Lung (tissue), 11 donors: ENCODE measurements at regions not wholly inside any gene's neighbourhood (a gene's known extent, or its start where the extent isn't known, plus 50 kb on each side); places are given as distances from the start of the nearest gene placed in this dataset.

Experiments used
- ATAC-seq: fragments of 200-7000 bp; cut with Tn5 transposase; one replicate; pipeline ENCODE4 v1.9.1; 2020; ENCODE audit warnings: moderate number of reproducible peaks; ENCODE audit not compliant: insufficient read depth, low FRiP score
- DNase-seq, 3 donors: peaks; one replicate each; pipeline ENCODE4 v3.0.0-alpha.2; 2013 to 2017
- H3K27ac ChIP-seq, 2 donors: one replicate each; pipeline ENCODE4 v1.5.1; 2013; ENCODE audit warnings: mild to moderate bottlenecking in 2 of 2, moderate library complexity in 2 of 2, control low read depth in 1 of 2, inconsistent platforms in 1 of 2, low read depth in 1 of 2, low read length in 1 of 2
- H3K27me3 ChIP-seq, 3 donors: one replicate each; pipeline ENCODE4 v1.5.1; 2013; ENCODE audit warnings: low read length in 2 of 3; ENCODE audit not compliant: control insufficient read depth in 3 of 3, insufficient read depth in 3 of 3
- H3K36me3 ChIP-seq, 4 donors: one replicate each; pipeline ENCODE4 v1.5.1; 2013; ENCODE audit warnings: low read length in 4 of 4, mild to moderate bottlenecking in 1 of 4, moderate library complexity in 1 of 4; ENCODE audit not compliant: control insufficient read depth in 4 of 4, insufficient read depth in 4 of 4
- H3K4me1 ChIP-seq, 5 donors: one replicate each; pipeline ENCODE4 v1.5.1; 2013; ENCODE audit warnings: low read length in 5 of 5, mild to moderate bottlenecking in 2 of 5, moderate library complexity in 1 of 5; ENCODE audit not compliant: control insufficient read depth in 5 of 5, insufficient read depth in 5 of 5
- H3K4me3 ChIP-seq: one replicate; pipeline ENCODE4 v1.5.1; 2013; ENCODE audit warnings: mild to moderate bottlenecking, control low read depth, moderate library complexity
- H3K9ac ChIP-seq, 2 donors: one replicate each; pipeline ENCODE4 v1.5.1; 2013; ENCODE audit warnings: low read length in 2 of 2, control low read depth in 1 of 2; ENCODE audit not compliant: insufficient read depth in 1 of 2
- H3K9me3 ChIP-seq, 4 donors: one replicate each; pipeline ENCODE4 v1.5.1; 2013; ENCODE audit warnings: low read length in 3 of 4, mild to moderate bottlenecking in 1 of 4, moderate library complexity in 1 of 4; ENCODE audit not compliant: control insufficient read depth in 4 of 4, insufficient read depth in 3 of 4
- WGBS, 2 donors: extraction: QIAGEN DNeasy Blood & Tissue Kit; methylation state at CpG; one replicate each; pipeline ENCODE4 v1.1.7; 2013; 5-methylcytosine and 5-hydroxymethylcytosine counted together
- TF ChIP-seq, protein P1 (sequence below): IDR thresholded peaks from 2 replicates; pipeline ENCODE4 v1.5.1; 2012; ENCODE audit warnings: mild to moderate bottlenecking; ENCODE audit errors: control extremely low read depth, extremely low read depth
- donor health status: control.
- donor health status: control.
- donor health status: Bipolar disorder and iron deficiency.
- donor health status: healthy.
- donor health status: DM: yes; HTN: yes; CAD: no.

DNA sequence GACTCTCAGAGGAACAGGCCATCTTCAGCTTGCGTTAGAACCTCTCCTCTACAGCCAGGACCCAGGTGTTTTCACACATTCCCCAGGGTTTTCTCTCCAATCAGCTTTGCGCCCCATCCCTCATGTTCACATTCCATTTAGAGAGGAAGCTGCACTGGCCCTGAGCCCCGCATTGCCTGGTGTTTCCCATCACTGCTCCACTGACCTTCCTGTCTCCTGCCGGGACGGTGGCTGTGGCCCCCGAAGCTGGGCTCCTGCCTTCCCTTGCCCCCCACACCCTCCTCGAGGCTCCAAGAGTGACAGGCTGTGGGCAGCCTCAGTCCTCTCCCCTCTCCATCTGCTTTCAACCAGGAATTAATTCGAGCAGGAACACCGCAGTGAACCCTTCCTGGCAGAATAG, 357.3 kb downstream of the THBS2 start:
- Histone ChIP-seq H3K4me3 (no peak overlapping the region), H3K9me3 (peaks cover 0 to 3% (median 0%) of the 10 kb centered on the region in 4 donors), H3K4me1 (peaks cover 0 to 12% (median 3%) of the 10 kb centered on the region in 5 donors), H3K27me3 (no peaks in the 10 kb centered on the region), H3K36me3 (no peaks in the 10 kb centered on the region), H3K9ac (no peak overlapping the region), H3K27ac (no peak overlapping the region)
- ATAC-seq (no peak), DNase-seq (no peak)
- 81 to 87% methylated on average over 9 of the region's 9 CpGs for WGBS, 2 donors
- TF ChIP-seq, protein P1, sequence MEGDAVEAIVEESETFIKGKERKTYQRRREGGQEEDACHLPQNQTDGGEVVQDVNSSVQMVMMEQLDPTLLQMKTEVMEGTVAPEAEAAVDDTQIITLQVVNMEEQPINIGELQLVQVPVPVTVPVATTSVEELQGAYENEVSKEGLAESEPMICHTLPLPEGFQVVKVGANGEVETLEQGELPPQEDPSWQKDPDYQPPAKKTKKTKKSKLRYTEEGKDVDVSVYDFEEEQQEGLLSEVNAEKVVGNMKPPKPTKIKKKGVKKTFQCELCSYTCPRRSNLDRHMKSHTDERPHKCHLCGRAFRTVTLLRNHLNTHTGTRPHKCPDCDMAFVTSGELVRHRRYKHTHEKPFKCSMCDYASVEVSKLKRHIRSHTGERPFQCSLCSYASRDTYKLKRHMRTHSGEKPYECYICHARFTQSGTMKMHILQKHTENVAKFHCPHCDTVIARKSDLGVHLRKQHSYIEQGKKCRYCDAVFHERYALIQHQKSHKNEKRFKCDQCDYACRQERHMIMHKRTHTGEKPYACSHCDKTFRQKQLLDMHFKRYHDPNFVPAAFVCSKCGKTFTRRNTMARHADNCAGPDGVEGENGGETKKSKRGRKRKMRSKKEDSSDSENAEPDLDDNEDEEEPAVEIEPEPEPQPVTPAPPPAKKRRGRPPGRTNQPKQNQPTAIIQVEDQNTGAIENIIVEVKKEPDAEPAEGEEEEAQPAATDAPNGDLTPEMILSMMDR: no peak

DNA sequence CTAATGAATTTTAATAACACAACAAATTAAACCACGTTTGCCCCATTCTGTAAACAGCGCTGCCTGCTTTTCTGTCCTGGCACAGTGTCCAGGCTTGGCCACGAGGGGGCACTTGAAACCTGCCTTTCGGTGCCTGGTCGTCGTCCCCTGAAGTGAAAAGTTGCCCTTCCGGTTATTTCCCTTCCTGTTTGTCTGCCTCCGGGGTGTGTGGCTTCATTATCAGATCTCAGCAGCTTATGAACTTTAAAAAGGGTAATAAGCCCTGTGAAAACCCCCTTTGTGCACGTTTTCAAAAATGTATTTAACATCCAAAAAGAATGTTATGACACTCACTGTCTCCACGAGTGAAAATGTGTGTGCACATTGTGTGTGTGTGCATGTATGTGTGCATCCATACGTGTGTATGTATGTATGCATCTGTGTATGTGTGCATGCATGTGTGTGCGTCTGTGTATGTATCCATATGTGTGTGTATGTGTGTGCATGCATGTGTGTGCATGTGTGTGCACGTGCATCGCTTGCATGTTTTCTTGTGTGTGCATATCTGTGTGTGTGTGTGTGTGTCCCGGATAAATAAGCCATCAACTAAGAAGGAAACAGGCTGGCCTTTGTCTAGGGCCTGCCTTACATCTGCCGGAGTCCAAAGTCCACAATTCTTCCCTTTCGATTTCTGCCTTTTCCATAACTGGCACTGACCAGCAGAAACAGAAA, 358.4 kb downstream of the THBS2 start:
- WGBS, 2 donors: 32 to 35% methylated on average over 17 of the region's 17 CpGs
- H3K4me3 ChIP-seq: no peak overlapping the region
- DNase-seq (peak; percentile 85 to 90 (median 87)), ATAC-seq (peak; percentile 79)
- no peaks in the 10 kb centered on the region for H3K27me3 ChIP-seq
- TF ChIP-seq, protein P1: peak; percentile 84
- H3K27ac ChIP-seq: no peak overlapping the region
- peaks cover 0 to 12% (median 3%) of the 10 kb centered on the region in 5 donors for H3K4me1 ChIP-seq
- no peaks in the 10 kb centered on the region for H3K36me3 ChIP-seq
- H3K9ac ChIP-seq: no peak overlapping the region
- H3K9me3 ChIP-seq: peaks cover 0 to 3% (median 0%) of the 10 kb centered on the region in 4 donors

DNA sequence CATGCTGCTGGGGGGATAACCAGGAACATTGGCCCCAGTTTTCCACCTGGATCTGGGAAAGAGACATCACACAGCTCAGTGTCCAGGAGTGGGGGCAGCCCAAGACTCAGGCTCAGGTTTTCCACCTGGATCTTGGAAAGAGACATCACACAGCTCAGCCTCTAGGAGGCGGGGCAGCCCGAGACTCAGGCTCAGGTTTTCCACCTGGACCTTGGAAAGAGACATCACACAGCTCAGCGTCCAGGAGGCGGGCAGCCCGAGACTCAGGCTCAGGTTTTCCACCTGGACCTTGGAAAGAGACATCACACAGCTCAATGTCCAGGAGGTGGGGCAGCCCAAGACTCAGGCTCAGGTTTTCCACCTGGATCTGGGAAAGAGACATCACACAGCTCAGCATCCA, 361.6 kb downstream of the THBS2 start:
- TF ChIP-seq, protein P1: no peak
- DNase-seq: no peak
- no peak overlapping the region for H3K4me3 ChIP-seq
- peaks cover 0 to 5% (median 3%) of the 10 kb centered on the region in 5 donors for H3K4me1 ChIP-seq
- WGBS, 2 donors: 82 to 88% methylated on average over 5 of the region's 5 CpGs
- no peak for ATAC-seq
- peaks cover 0 to 2% (median 0%) of the 10 kb centered on the region in 4 donors for H3K9me3 ChIP-seq
- no peak overlapping the region for H3K27ac ChIP-seq
- no peak overlapping the region for H3K9ac ChIP-seq
- H3K36me3 ChIP-seq: no peaks in the 10 kb centered on the region
- no peaks in the 10 kb centered on the region for H3K27me3 ChIP-seq
